ENCODE measurements at regions not wholly inside any gene's neighbourhood (a gene's known extent, or its start where the extent isn't known, plus 50 kb on each side); places are given as distances from the start of the nearest gene placed in this dataset.

DNA sequence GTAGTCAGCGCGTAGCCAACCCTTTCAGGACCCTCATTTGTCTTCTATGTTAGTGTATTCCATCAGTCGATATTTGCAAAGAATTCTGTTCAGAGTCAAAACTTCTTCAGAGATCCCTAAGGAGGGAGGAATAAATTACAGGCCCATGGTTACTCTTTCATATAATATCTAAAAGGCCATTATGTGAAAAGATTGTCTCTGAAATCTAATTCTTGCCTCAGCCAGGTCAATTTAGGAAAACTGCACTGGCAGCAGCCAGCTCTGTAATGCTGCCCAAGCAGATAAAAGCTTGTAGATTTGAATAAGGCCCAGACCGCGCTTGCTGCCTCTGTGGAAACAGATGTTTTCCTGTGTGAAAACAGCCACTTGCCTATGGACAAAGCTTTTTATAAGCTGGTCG, 379.8 kb downstream of the CNTNAP4 start:
- TF ChIP-seq SIN3A (IDR thresholded peaks at IDR 0.05; ENCODE audit: borderline replicate concordance, insufficient read depth, low read length), result no peak
- TF ChIP-seq TAF1 (IDR thresholded peaks at IDR 0.05; ENCODE audit: borderline replicate concordance, insufficient read depth, low read length), result no peak
- no peak for TF ChIP-seq POLR2AphosphoS5 (IDR thresholded peaks at IDR 0.05; ENCODE audit: low read depth, low read length)
- TF ChIP-seq, protein P1, sequence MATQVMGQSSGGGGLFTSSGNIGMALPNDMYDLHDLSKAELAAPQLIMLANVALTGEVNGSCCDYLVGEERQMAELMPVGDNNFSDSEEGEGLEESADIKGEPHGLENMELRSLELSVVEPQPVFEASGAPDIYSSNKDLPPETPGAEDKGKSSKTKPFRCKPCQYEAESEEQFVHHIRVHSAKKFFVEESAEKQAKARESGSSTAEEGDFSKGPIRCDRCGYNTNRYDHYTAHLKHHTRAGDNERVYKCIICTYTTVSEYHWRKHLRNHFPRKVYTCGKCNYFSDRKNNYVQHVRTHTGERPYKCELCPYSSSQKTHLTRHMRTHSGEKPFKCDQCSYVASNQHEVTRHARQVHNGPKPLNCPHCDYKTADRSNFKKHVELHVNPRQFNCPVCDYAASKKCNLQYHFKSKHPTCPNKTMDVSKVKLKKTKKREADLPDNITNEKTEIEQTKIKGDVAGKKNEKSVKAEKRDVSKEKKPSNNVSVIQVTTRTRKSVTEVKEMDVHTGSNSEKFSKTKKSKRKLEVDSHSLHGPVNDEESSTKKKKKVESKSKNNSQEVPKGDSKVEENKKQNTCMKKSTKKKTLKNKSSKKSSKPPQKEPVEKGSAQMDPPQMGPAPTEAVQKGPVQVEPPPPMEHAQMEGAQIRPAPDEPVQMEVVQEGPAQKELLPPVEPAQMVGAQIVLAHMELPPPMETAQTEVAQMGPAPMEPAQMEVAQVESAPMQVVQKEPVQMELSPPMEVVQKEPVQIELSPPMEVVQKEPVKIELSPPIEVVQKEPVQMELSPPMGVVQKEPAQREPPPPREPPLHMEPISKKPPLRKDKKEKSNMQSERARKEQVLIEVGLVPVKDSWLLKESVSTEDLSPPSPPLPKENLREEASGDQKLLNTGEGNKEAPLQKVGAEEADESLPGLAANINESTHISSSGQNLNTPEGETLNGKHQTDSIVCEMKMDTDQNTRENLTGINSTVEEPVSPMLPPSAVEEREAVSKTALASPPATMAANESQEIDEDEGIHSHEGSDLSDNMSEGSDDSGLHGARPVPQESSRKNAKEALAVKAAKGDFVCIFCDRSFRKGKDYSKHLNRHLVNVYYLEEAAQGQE (IDR thresholded peaks at IDR 0.05; ENCODE audit: insufficient read depth in 1 of 2, low read depth in 2 of 2, low read length in 2 of 2), result no peak
- TF ChIP-seq FOXP2 (optimal IDR thresholded peaks at IDR 0.05; ENCODE audit: borderline replicate concordance, extremely low read depth, extremely low read length, insufficient read depth), result no peak
